GM23338 (cell line): ENCODE measurements at regions not wholly inside any gene's neighbourhood (a gene's known extent, or its start where the extent isn't known, plus 50 kb on each side); places are given as distances from the start of the nearest gene placed in this dataset.

ENCODE experiments used
- ATAC-seq: fragments of 200-7000 bp; cut with Tn5 transposase; 3 replicates; pipeline ENCODE4 v1.9.1; 2020
- DNase-seq: peaks from one replicate; pipeline ENCODE4 v3.0.0-alpha.2; 2015; ENCODE audit warnings: low spot score
- H2AFZ ChIP-seq: fragments of 200-600 bp; sonication (generic); 2 replicates; pipeline ENCODE4 v1.8.0; 2016; ENCODE audit warnings: antibody characterized with exemption, mild to moderate bottlenecking, moderate library complexity
- H3F3A ChIP-seq: fragments of 200-600 bp; sonication (generic); replicated peaks from 2 replicates; pipeline ENCODE4 v1.8.0; 2017; ENCODE audit warnings: antibody characterized with exemption, mixed run types, low read depth
- H3K27ac ChIP-seq: fragments of 200-600 bp; sonication (generic); 2 replicates; pipeline ENCODE4 v1.6.1; 2016; ENCODE audit warnings: low read depth
- H3K27me3 ChIP-seq: fragments of 200-600 bp; sonication (generic); 2 replicates; pipeline ENCODE4 v1.8.0; 2016; ENCODE audit warnings: mild to moderate bottlenecking, mixed run types, moderate library complexity; ENCODE audit not compliant: insufficient read depth
- H3K36me3 ChIP-seq: fragments of 200-600 bp; sonication (generic); 2 replicates; pipeline ENCODE4 v1.8.0; 2016; ENCODE audit warnings: mild to moderate bottlenecking; ENCODE audit not compliant: insufficient read depth
- H3K4me1 ChIP-seq: fragments of 200-600 bp; sonication (generic); 2 replicates; pipeline ENCODE4 v1.8.0; 2016; ENCODE audit warnings: mild to moderate bottlenecking, moderate library complexity; ENCODE audit not compliant: insufficient read depth
- H3K4me2 ChIP-seq: fragments of 200-600 bp; sonication (generic); 2 replicates; pipeline ENCODE4 v1.7.1; 2017; ENCODE audit warnings: mixed run types
- H3K4me3 ChIP-seq: fragments of 200-600 bp; sonication (generic); 2 replicates; pipeline ENCODE4 v1.6.1; 2016; ENCODE audit warnings: mixed run types
- H3K79me2 ChIP-seq: fragments of 200-600 bp; sonication (generic); replicated peaks from 2 replicates; pipeline ENCODE4 v1.8.0; 2017; ENCODE audit warnings: mild to moderate bottlenecking; ENCODE audit not compliant: insufficient read depth
- H3K9me2 ChIP-seq: fragments of 200-600 bp; sonication (generic); 2 replicates; pipeline ENCODE4 v1.8.0; 2017; ENCODE audit not compliant: insufficient read depth
- H4K20me1 ChIP-seq: fragments of 200-600 bp; sonication (generic); replicated peaks from 2 replicates; pipeline ENCODE4 v1.8.0; 2017; ENCODE audit warnings: mild to moderate bottlenecking; ENCODE audit not compliant: insufficient read depth
- H3K27ac Mint-ChIP-seq: 2 replicates; pipeline ENCODE4 v1.8.0; 2020; ENCODE audit warnings: inconsistent platforms, mild to moderate bottlenecking, moderate library complexity, mixed read lengths
- H3K27me3 Mint-ChIP-seq: 3 replicates; pipeline ENCODE4 v1.8.0; 2022; ENCODE audit warnings: low read depth, mild to moderate bottlenecking, moderate library complexity, mixed read lengths, inconsistent platforms; ENCODE audit not compliant: insufficient read depth, poor library complexity
- H3K36me3 Mint-ChIP-seq: 3 replicates; pipeline ENCODE4 v1.8.0; 2021; ENCODE audit warnings: low read depth, mild to moderate bottlenecking, inconsistent platforms, moderate library complexity, mixed read lengths
- H3K4me1 Mint-ChIP-seq: 3 replicates; pipeline ENCODE4 v1.8.0; 2020; ENCODE audit warnings: mild to moderate bottlenecking, inconsistent platforms, mixed read lengths
- H3K4me3 Mint-ChIP-seq: 3 replicates; pipeline ENCODE4 v1.8.0; 2021; ENCODE audit warnings: moderate library complexity, mild to moderate bottlenecking, inconsistent platforms, mixed read lengths
- H3K9me3 Mint-ChIP-seq: 3 replicates; pipeline ENCODE4 v1.8.0; 2020; ENCODE audit warnings: moderate library complexity, mild to moderate bottlenecking, inconsistent platforms, mixed read lengths
- ETS1 ChIP-seq: IDR thresholded peaks from 2 replicates; pipeline ENCODE4 v1.6.1; 2016; ENCODE audit warnings: antibody characterized with exemption
- EZH2phosphoT487 ChIP-seq: fragments of 200-600 bp; sonication (generic); IDR thresholded peaks from one replicate; pipeline ENCODE4 v1.8.1; 2018; ENCODE audit warnings: antibody characterized with exemption; ENCODE audit not compliant: unreplicated experiment
- JUNB ChIP-seq: IDR thresholded peaks from one replicate; pipeline ENCODE4 v1.6.1; 2016; ENCODE audit warnings: antibody characterized with exemption; ENCODE audit not compliant: unreplicated experiment
- ZNF114 ChIP-seq: fragments of 250-450 bp; sonication (Bioruptor Pico); IDR thresholded peaks from 2 replicates; pipeline ENCODE4 v1.5.0; 2020; ENCODE audit warnings: mild to moderate bottlenecking, moderate library complexity
- TF ChIP-seq, protein P1 (sequence below): fragments of 250-450 bp; sonication (Bioruptor Pico); IDR thresholded peaks from 2 replicates; pipeline ENCODE4 v1.5.0; 2020; ENCODE audit warnings: mild to moderate bottlenecking, moderate library complexity

DNA sequence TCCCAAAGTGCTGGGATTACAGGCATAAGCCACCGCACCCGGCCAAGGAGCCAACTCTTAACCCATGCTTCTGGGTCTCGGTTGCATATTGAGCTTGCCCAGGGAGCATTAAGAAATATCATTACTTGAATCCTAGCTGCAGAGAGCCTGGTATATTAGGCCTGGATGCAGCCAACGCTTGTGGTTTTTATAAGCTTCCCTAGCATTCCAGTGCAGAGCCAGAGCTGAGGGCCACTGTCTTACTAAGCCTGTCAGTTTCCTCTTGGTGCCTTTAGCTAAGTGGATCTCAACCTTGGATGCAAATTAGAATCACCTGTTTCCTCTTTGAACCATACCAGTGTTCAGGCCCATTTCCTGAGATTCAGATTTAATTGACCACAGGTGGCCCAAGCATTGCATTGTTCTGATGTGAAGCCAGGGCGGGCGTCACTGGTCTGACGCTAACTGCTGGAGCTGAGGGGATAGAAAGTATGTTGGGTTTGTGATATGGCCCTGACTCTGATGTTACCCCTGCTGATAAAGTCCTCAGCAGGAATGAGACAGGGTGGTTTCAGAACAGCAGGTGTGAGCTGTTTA, 76.3 kb downstream of the BTBD3 start:
- Histone ChIP-seq H3K9me2 (peaks cover 7% of the 10 kb centered on the region; the same call in 1 of the 2 replicates), H3F3A (no peaks in the 10 kb centered on the region), H4K20me1 (no peaks in the 10 kb centered on the region), H3K27me3 (no peaks in the 10 kb centered on the region), H3K79me2 (no peaks in the 10 kb centered on the region), H3K4me2 (no peak overlapping the region; the same call in 1 of the 2 replicates), H3K27ac (no peak overlapping the region), H2AFZ (no peak overlapping the region; the same call in 1 of the 2 replicates), H3K36me3 (no peaks in the 10 kb centered on the region), H3K4me1 (0 out of 2 replicates have a peak, but pooled peaks cover 4% of the 10 kb centered on the region), H3K4me3 (no peak overlapping the region)
- ATAC-seq: no peak; the same call in 2 of the 3 replicates
- no peak for TF ChIP-seq ZNF114 (CRISPR knock-in tag)
- TF ChIP-seq, protein P1, sequence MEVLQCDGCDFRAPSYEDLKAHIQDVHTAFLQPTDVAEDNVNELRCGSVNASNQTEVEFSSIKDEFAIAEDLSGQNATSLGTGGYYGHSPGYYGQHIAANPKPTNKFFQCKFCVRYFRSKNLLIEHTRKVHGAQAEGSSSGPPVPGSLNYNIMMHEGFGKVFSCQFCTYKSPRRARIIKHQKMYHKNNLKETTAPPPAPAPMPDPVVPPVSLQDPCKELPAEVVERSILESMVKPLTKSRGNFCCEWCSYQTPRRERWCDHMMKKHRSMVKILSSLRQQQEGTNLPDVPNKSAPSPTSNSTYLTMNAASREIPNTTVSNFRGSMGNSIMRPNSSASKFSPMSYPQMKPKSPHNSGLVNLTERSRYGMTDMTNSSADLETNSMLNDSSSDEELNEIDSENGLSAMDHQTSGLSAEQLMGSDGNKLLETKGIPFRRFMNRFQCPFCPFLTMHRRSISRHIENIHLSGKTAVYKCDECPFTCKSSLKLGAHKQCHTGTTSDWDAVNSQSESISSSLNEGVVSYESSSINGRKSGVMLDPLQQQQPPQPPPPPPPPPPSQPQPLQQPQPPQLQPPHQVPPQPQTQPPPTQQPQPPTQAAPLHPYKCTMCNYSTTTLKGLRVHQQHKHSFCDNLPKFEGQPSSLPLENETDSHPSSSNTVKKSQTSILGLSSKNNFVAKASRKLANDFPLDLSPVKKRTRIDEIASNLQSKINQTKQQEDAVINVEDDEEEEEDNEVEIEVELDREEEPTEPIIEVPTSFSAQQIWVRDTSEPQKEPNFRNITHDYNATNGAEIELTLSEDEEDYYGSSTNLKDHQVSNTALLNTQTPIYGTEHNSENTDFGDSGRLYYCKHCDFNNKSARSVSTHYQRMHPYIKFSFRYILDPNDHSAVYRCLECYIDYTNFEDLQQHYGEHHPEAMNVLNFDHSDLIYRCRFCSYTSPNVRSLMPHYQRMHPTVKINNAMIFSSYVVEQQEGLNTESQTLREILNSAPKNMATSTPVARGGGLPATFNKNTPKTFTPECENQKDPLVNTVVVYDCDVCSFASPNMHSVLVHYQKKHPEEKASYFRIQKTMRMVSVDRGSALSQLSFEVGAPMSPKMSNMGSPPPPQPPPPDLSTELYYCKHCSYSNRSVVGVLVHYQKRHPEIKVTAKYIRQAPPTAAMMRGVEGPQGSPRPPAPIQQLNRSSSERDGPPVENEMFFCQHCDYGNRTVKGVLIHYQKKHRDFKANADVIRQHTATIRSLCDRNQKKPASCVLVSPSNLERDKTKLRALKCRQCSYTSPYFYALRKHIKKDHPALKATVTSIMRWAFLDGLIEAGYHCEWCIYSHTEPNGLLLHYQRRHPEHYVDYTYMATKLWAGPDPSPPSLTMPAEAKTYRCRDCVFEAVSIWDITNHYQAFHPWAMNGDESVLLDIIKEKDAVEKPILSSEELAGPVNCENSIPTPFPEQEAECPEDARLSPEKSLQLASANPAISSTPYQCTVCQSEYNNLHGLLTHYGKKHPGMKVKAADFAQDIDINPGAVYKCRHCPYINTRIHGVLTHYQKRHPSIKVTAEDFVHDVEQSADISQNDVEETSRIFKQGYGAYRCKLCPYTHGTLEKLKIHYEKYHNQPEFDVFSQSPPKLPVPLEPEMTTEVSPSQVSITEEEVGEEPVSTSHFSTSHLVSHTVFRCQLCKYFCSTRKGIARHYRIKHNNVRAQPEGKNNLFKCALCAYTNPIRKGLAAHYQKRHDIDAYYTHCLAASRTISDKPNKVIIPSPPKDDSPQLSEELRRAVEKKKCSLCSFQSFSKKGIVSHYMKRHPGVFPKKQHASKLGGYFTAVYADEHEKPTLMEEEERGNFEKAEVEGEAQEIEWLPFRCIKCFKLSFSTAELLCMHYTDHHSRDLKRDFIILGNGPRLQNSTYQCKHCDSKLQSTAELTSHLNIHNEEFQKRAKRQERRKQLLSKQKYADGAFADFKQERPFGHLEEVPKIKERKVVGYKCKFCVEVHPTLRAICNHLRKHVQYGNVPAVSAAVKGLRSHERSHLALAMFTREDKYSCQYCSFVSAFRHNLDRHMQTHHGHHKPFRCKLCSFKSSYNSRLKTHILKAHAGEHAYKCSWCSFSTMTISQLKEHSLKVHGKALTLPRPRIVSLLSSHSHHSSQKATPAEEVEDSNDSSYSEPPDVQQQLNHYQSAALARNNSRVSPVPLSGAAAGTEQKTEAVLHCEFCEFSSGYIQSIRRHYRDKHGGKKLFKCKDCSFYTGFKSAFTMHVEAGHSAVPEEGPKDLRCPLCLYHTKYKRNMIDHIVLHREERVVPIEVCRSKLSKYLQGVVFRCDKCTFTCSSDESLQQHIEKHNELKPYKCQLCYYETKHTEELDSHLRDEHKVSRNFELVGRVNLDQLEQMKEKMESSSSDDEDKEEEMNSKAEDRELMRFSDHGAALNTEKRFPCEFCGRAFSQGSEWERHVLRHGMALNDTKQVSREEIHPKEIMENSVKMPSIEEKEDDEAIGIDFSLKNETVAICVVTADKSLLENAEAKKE: 0 out of 2 replicates have a peak, but pooled peaks have one; percentile 30
- TF ChIP-seq EZH2phosphoT487: no peak
- peak; percentile 17 for DNase-seq
- H3K9me3 Mint-ChIP-seq: no peaks in the 10 kb centered on the region
- H3K27me3 Mint-ChIP-seq: peaks cover 2% of the 10 kb centered on the region
- H3K27ac Mint-ChIP-seq: peak overlapping the region; percentile 22; the same call in 1 of the 2 replicates
- H3K36me3 Mint-ChIP-seq: no peaks in the 10 kb centered on the region
- H3K4me1 Mint-ChIP-seq: peaks cover 12% of the 10 kb centered on the region; the same call in 2 of the 3 replicates
- H3K4me3 Mint-ChIP-seq: no peak overlapping the region

GRCh38 chr20:11995805-11996567, 78.3 kb downstream of the BTBD3 start:
- peaks cover 12% of the 10 kb centered on the region; the same call in 2 of the 3 replicates for H3K4me1 Mint-ChIP-seq
- H3F3A ChIP-seq: no peaks in the 10 kb centered on the region
- ATAC-seq: no peak
- H3K9me3 Mint-ChIP-seq: no peaks in the 10 kb centered on the region
- peaks cover 3% of the 10 kb centered on the region; the same call in 1 of the 2 replicates for H3K9me2 ChIP-seq
- H3K4me3 ChIP-seq: no peak overlapping the region
- no peaks in the 10 kb centered on the region for H3K27me3 ChIP-seq
- H3K27ac Mint-ChIP-seq: no peak overlapping the region
- no peaks in the 10 kb centered on the region for H4K20me1 ChIP-seq
- DNase-seq: no peak
- H3K36me3 Mint-ChIP-seq: no peaks in the 10 kb centered on the region
- H3K27ac ChIP-seq: no peak overlapping the region
- no peak overlapping the region for H3K4me2 ChIP-seq
- H3K27me3 Mint-ChIP-seq: peaks cover 2% of the 10 kb centered on the region
- H3K4me3 Mint-ChIP-seq: no peak overlapping the region
- no peaks in the 10 kb centered on the region for H3K36me3 ChIP-seq
- no peak overlapping the region for H2AFZ ChIP-seq
- no peaks in the 10 kb centered on the region for H3K79me2 ChIP-seq
- 0 out of 2 replicates have a peak, but pooled peaks cover 4% of the 10 kb centered on the region for H3K4me1 ChIP-seq
- TF ChIP-seq ETS1 (no peak), JUNB (no peak)
